ENCODE measurements at regions not wholly inside any gene's neighbourhood (a gene's known extent, or its start where the extent isn't known, plus 50 kb on each side); places are given as distances from the start of the nearest gene placed in this dataset.

GRCh38 chrX:39835776-39836175, 262.0 kb downstream of the BCOR start:
- intact Hi-C loops (cut with DNase I; ENCODE audit: low total_unique reads) = no loop called here

GRCh38 chrX:39836802-39837420, 260.8 kb downstream of the BCOR start:
- Histone ChIP-seq H3K27ac (no peak overlapping the region), H3K9me3 (no peaks in the 10 kb centered on the region), H3K36me3 (no peaks in the 10 kb centered on the region), H3K27me3 (replicated peaks in 1 of 7) (peaks cover 0 to 22% (median 0%) of the 10 kb centered on the region in 7 donors), H3K4me1 (no peaks in the 10 kb centered on the region), H3K4me3 (no peak overlapping the region)
- WGBS, 5 donors = 59 to 91% (median 64%) methylated on average over 6 to 8 of the region's 8 CpGs
- intact Hi-C loops (cut with DNase I; ENCODE audit: low total_unique reads) = no loop called here
- no peak for DNase-seq
- no peak for TF ChIP-seq POLR2AphosphoS5 (IDR thresholded peaks at IDR 0.05)
- TF ChIP-seq POLR2A (IDR thresholded peaks at IDR 0.05) = no peak
- TF ChIP-seq, protein P1, sequence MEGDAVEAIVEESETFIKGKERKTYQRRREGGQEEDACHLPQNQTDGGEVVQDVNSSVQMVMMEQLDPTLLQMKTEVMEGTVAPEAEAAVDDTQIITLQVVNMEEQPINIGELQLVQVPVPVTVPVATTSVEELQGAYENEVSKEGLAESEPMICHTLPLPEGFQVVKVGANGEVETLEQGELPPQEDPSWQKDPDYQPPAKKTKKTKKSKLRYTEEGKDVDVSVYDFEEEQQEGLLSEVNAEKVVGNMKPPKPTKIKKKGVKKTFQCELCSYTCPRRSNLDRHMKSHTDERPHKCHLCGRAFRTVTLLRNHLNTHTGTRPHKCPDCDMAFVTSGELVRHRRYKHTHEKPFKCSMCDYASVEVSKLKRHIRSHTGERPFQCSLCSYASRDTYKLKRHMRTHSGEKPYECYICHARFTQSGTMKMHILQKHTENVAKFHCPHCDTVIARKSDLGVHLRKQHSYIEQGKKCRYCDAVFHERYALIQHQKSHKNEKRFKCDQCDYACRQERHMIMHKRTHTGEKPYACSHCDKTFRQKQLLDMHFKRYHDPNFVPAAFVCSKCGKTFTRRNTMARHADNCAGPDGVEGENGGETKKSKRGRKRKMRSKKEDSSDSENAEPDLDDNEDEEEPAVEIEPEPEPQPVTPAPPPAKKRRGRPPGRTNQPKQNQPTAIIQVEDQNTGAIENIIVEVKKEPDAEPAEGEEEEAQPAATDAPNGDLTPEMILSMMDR (IDR thresholded peaks at IDR 0.05 in 8 of 11, conservative IDR thresholded peaks at IDR 0.05 in 3 of 11) = no peak

More at GRCh38 chrX:39835776-39836175, 262.0 kb downstream of the BCOR start:
- Histone ChIP-seq H3K27ac (no peak overlapping the region), H3K4me1 (no peaks in the 10 kb centered on the region), H3K9me3 (no peaks in the 10 kb centered on the region), H3K4me3 (no peak overlapping the region), H3K36me3 (no peaks in the 10 kb centered on the region), H3K27me3 (replicated peaks in 1 of 7) (peaks cover 0 to 25% (median 0%) of the 10 kb centered on the region in 7 donors)
- DNase-seq = no peak
- TF ChIP-seq POLR2AphosphoS5 (IDR thresholded peaks at IDR 0.05) (no peak), POLR2A (IDR thresholded peaks at IDR 0.05) (no peak)
- TF ChIP-seq, protein P1 (IDR thresholded peaks at IDR 0.05 in 8 of 11, conservative IDR thresholded peaks at IDR 0.05 in 3 of 11) = no peak
- 90 to 100% (median 93%) methylated on average over 1 of the region's 1 CpG for WGBS, 5 donors

- intact Hi-C loops (cut with DNase I; ENCODE audit: low total_unique reads) = no loop called here
- Histone ChIP-seq H3K4me3 (no peak overlapping the region), H3K27me3 (replicated peaks in 1 of 7) (peaks cover 0 to 15% (median 0%) of the 10 kb centered on the region in 7 donors), H3K36me3 (no peaks in the 10 kb centered on the region), H3K4me1 (no peaks in the 10 kb centered on the region), H3K27ac (no peak overlapping the region), H3K9me3 (no peaks in the 10 kb centered on the region)
- TF ChIP-seq, protein P1 (IDR thresholded peaks at IDR 0.05 in 8 of 11, conservative IDR thresholded peaks at IDR 0.05 in 3 of 11) = no peak
- TF ChIP-seq POLR2A (IDR thresholded peaks at IDR 0.05) = no peak
- TF ChIP-seq POLR2AphosphoS5 (IDR thresholded peaks at IDR 0.05) = no peak
- 74 to 100% (median 93%) methylated on average over 1 to 2 of the region's 2 CpGs for WGBS, 5 donors
- no peak for DNase-seq
These were observed 260.1 kb downstream of the BCOR start for GRCh38 chrX:39837688-39838087.

DNA sequence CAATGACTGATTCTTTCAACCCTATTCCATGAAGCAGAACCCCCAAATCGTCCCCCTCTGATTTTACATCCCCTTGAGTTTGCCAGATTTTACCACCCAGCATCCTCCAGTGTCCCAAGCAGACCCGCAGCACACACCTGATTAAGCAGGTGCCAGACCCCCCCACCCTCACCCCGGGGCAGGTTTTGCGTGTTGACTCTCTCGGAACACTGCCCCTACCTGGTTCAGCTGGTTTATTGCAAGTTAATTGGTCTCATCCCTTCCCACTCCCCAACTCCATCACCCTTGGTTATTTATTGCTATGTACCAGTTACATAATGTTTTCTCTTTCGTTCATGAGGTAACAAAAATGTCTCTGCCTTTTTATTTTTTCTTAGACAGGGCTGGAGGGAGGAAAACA, 258.4 kb downstream of the BCOR start:
- DNase-seq = no peak
- intact Hi-C loops (cut with DNase I; ENCODE audit: low total_unique reads) = no loop called here
- H3K27me3 ChIP-seq (replicated peaks in 1 of 7) = peaks cover 0 to 4% (median 0%) of the 10 kb centered on the region in 7 donors
- no peaks in the 10 kb centered on the region for H3K9me3 ChIP-seq
- no peaks in the 10 kb centered on the region for H3K4me1 ChIP-seq
- H3K36me3 ChIP-seq = no peaks in the 10 kb centered on the region
- H3K4me3 ChIP-seq = no peak overlapping the region
- 55 to 80% (median 76%) methylated on average over 6 of the region's 6 CpGs for WGBS, 5 donors
- TF ChIP-seq, protein P1 (IDR thresholded peaks at IDR 0.05 in 8 of 11, conservative IDR thresholded peaks at IDR 0.05 in 3 of 11) = no peak
- TF ChIP-seq POLR2AphosphoS5 (IDR thresholded peaks at IDR 0.05) (no peak), POLR2A (IDR thresholded peaks at IDR 0.05) (no peak)
- H3K27ac ChIP-seq = no peak overlapping the region

Data from spleen (tissue), 11 donors.